HEK293T (cell line): ENCODE measurements at regions not wholly inside any gene's neighbourhood (a gene's known extent, or its start where the extent isn't known, plus 50 kb on each side); places are given as distances from the start of the nearest gene placed in this dataset.

Source experiments
- CTCF ChIA-PET: fragments of 350-600 bp; formaldehyde crosslinking; extraction: SDS; loops from one replicate; lab custom pipeline; 2021; ENCODE audit warnings: antibody characterized with exemption, inconsistent platforms; lab: Yijun Ruan, JAX
- POLR2A ChIA-PET: fragments of 350-600 bp; formaldehyde crosslinking; extraction: SDS; loops from one replicate; lab custom pipeline; 2020; ENCODE audit warnings: antibody characterized with exemption, inconsistent platforms; lab: Yijun Ruan, JAX
- DNase-seq: peaks from one replicate; pipeline ENCODE4 v3.0.0; 2012; ENCODE audit warnings: mixed read lengths; ENCODE audit errors: extremely low spot score
- ARNT ChIP-seq: fragments of 450-650 bp; IDR thresholded peaks from 2 replicates; pipeline ENCODE4 v1.6.1; 2017; ENCODE audit warnings: mild to moderate bottlenecking
- BHLHE40 ChIP-seq: fragments of 450-650 bp; IDR thresholded peaks from 2 replicates; pipeline ENCODE4 v1.6.1; 2016; ENCODE audit warnings: mild to moderate bottlenecking, moderate library complexity, borderline replicate concordance
- CTBP1 ChIP-seq: fragments of 450-650 bp; IDR thresholded peaks from 2 replicates; pipeline ENCODE4 v1.6.1; 2016; ENCODE audit warnings: borderline replicate concordance
- ELF4 ChIP-seq: fragments of 450-650 bp; IDR thresholded peaks from 2 replicates; pipeline ENCODE4 v1.6.1; 2017; ENCODE audit warnings: antibody characterized with exemption
- FOXA1 ChIP-seq: fragments of 450-650 bp; IDR thresholded peaks from 2 replicates; pipeline ENCODE4 v1.6.1; 2016; ENCODE audit warnings: mild to moderate bottlenecking
- FOXK2 ChIP-seq: fragments of 450-650 bp; IDR thresholded peaks from 2 replicates; pipeline ENCODE4 v1.6.1; 2016; ENCODE audit warnings: mild to moderate bottlenecking
- FOXM1 ChIP-seq: fragments of 450-650 bp; IDR thresholded peaks from 2 replicates; pipeline ENCODE4 v1.6.1; 2017; ENCODE audit warnings: mild to moderate bottlenecking, borderline replicate concordance
- HDGF ChIP-seq: fragments of 450-650 bp; IDR thresholded peaks from 2 replicates; pipeline ENCODE4 v1.6.1; 2017; ENCODE audit warnings: antibody characterized with exemption, borderline replicate concordance
- L3MBTL2 ChIP-seq: fragments of 450-650 bp; conservative IDR thresholded peaks from 2 replicates; pipeline ENCODE4 v1.6.1; 2016; ENCODE audit warnings: mild to moderate bottlenecking
- LEF1 ChIP-seq: fragments of 450-650 bp; IDR thresholded peaks from 2 replicates; pipeline ENCODE4 v1.6.1; 2017; ENCODE audit warnings: mild to moderate bottlenecking, borderline replicate concordance
- NFRKB ChIP-seq: fragments of 450-650 bp; IDR thresholded peaks from 2 replicates; pipeline ENCODE4 v1.6.1; 2016; ENCODE audit warnings: mild to moderate bottlenecking, moderate library complexity
- SP1 ChIP-seq: fragments of 450-650 bp; IDR thresholded peaks from 2 replicates; pipeline ENCODE4 v1.6.1; 2017
- SUZ12 ChIP-seq: fragments of 450-650 bp; IDR thresholded peaks from 2 replicates; pipeline ENCODE4 v1.6.1; 2016; ENCODE audit warnings: mild to moderate bottlenecking
- TARDBP ChIP-seq: fragments of 450-650 bp; IDR thresholded peaks from 2 replicates; pipeline ENCODE4 v1.6.1; 2016
- ZNF384 ChIP-seq: fragments of 450-650 bp; IDR thresholded peaks from 2 replicates; pipeline ENCODE4 v1.6.1; 2016
- TF ChIP-seq, protein P1 (sequence below): fragments of 450-650 bp; IDR thresholded peaks from 2 replicates; pipeline ENCODE4 v1.6.1; 2016

GRCh38 chr10:28850784-28851183 lies 173.5 kb downstream of the BAMBI start:
- CTCF ChIA-PET, result no interaction called here
- POLR2A ChIA-PET, result no interaction called here
- no peak for DNase-seq
- no peak for TF ChIP-seq FOXA1
- no peak for TF ChIP-seq SP1
- TF ChIP-seq ARNT, result no peak
- TF ChIP-seq, protein P1, sequence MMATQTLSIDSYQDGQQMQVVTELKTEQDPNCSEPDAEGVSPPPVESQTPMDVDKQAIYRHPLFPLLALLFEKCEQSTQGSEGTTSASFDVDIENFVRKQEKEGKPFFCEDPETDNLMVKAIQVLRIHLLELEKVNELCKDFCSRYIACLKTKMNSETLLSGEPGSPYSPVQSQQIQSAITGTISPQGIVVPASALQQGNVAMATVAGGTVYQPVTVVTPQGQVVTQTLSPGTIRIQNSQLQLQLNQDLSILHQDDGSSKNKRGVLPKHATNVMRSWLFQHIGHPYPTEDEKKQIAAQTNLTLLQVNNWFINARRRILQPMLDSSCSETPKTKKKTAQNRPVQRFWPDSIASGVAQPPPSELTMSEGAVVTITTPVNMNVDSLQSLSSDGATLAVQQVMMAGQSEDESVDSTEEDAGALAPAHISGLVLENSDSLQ, result no peak
- TF ChIP-seq SUZ12, result no peak
- no peak for TF ChIP-seq NFRKB
- TF ChIP-seq FOXK2, result no peak
- TF ChIP-seq BHLHE40, result no peak
- TF ChIP-seq TARDBP, result no peak
- no peak for TF ChIP-seq HDGF
- no peak for TF ChIP-seq FOXM1
- TF ChIP-seq CTBP1, result no peak
- TF ChIP-seq L3MBTL2, result no peak
- no peak for TF ChIP-seq ZNF384
- no peak for TF ChIP-seq LEF1

DNA sequence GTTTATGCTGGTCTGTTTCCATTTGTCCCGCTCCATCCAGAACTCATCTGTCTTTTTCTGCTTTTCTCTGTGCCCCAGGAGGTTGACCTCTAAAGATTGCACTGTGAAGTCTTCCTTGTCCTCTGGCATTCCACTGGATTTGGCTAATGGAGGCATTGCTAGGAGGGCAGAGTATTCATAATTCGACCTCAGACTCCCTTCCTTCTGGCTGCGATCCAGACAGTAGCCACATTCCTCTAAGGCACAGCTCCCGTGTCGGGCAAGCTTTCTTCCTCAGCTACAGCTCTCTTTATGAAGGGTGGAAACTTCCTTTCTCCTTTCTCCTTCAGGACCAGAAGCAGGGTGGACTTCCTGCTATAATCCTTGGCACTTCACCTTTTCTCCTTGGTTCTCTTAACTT lies 175.9 kb downstream of the BAMBI start:
- TF ChIP-seq FOXK2 (no peak), ARNT (no peak), SP1 (no peak), FOXA1 (no peak), SUZ12 (no peak), ELF4 (no peak), ZNF384 (no peak), HDGF (no peak), BHLHE40 (no peak), LEF1 (no peak), TARDBP (no peak), CTBP1 (no peak)
- TF ChIP-seq, protein P1, result no peak
- POLR2A ChIA-PET, result no interaction called here
- no peak for DNase-seq
- CTCF ChIA-PET, result interaction anchor here (0.8 kb wide), 1 partner anchor 14 kb away, joined by 4 read pairs; no protein-coding TSS in a partner anchor

- ChIA-PET POLR2A (no interaction called here), CTCF (no interaction called here)
- no peak for DNase-seq
These were observed 179.8 kb downstream of the BAMBI start for GRCh38 chr10:28857164-28857563.

GRCh38 chr10:28858646-28859045 lies 181.3 kb downstream of the BAMBI start:
- TF ChIP-seq L3MBTL2, result no peak
- no peak for TF ChIP-seq ARNT
- TF ChIP-seq TARDBP, result no peak
- TF ChIP-seq HDGF, result no peak
- no peak for TF ChIP-seq FOXA1
- TF ChIP-seq NFRKB, result no peak
- no peak for TF ChIP-seq FOXM1
- TF ChIP-seq, protein P1, result no peak
- no peak for TF ChIP-seq BHLHE40
- no peak for TF ChIP-seq ZNF384
- no peak for TF ChIP-seq FOXK2
- TF ChIP-seq CTBP1, result no peak
- no peak for TF ChIP-seq SP1
- no peak for TF ChIP-seq LEF1
- TF ChIP-seq ELF4, result no peak
- no peak for TF ChIP-seq SUZ12
- CTCF ChIA-PET, result no interaction called here
- no peak for DNase-seq
- POLR2A ChIA-PET, result no interaction called here

More at GRCh38 chr10:28857164-28857563, 179.8 kb downstream of the BAMBI start:
- no peak for TF ChIP-seq TARDBP
- no peak for TF ChIP-seq SP1
- no peak for TF ChIP-seq HDGF
- TF ChIP-seq BHLHE40, result no peak
- TF ChIP-seq ELF4, result no peak
- TF ChIP-seq FOXK2, result no peak
- TF ChIP-seq SUZ12, result no peak
- no peak for TF ChIP-seq FOXM1
- no peak for TF ChIP-seq FOXA1
- TF ChIP-seq, protein P1, result no peak
- no peak for TF ChIP-seq L3MBTL2
- no peak for TF ChIP-seq ARNT
- no peak for TF ChIP-seq ZNF384

DNA sequence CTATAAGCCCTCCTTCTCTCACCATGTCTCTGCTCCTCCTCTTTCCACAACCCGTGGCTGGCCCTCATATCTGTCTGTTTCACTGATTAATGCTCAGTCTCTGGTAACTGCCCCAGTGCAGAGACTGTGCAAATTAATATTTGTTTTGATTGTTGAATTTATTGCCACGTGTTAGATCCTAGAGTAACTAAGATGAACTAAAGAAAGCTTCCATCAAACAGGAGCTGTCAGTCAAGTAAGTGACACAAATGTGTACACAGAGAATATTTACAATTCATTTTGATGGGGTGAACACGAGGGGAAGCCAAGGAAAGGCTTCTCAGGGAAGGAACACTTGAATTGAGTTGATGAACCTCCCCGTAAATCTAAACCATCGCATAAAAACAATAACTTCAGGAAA lies 182.5 kb downstream of the BAMBI start:
- POLR2A ChIA-PET, result no interaction called here
- TF ChIP-seq, protein P1, result peak; percentile 70
- TF ChIP-seq SUZ12 (no peak), BHLHE40 (no peak), HDGF (no peak)
- CTCF ChIA-PET, result no interaction called here
- DNase-seq, result no peak
